HepG2 (cell line): ENCODE measurements at regions not wholly inside any gene's neighbourhood (a gene's known extent, or its start where the extent isn't known, plus 50 kb on each side); places are given as distances from the start of the nearest gene placed in this dataset.

ENCODE experiments used
- ATAC-seq: fragments of 200-7000 bp; cut with Tn5 transposase; 3 replicates; pipeline ENCODE4 v1.9.1; 2020; ENCODE audit warnings: mild to moderate bottlenecking, moderate library complexity
- BruUV-seq: library from RNA; stranded (reverse); fragments of 400-500 nt; replicated peaks from 2 replicates; lab custom pipeline; 2021; lab: Mats Ljungman, UMichigan
- CTCF ChIA-PET: fragments of 300-600 bp; formaldehyde crosslinking; extraction: SDS; loops from one replicate; lab custom pipeline; 2021; ENCODE audit warnings: low total read pairs, inconsistent platforms, low intra/inter-chr PET ratio; lab: Yijun Ruan, JAX
- POLR2A ChIA-PET: fragments of 350-600 bp; sonication (Branson Sonifier 250); formaldehyde crosslinking; loops from one replicate; lab custom pipeline; 2020; ENCODE audit warnings: antibody characterized with exemption, inconsistent platforms; lab: Yijun Ruan, JAX
- DNase-seq: peaks from one replicate; pipeline ENCODE4 v3.0.0-alpha.2; 2015; ENCODE audit warnings: low spot score
- FAIRE-seq: peaks from 3 replicates; lab custom pipeline; 2011; peaks lifted over from hg19 to GRCh38; lab: Jason Lieb, UNC
- H2AFZ ChIP-seq: one replicate; pipeline ENCODE4 v1.6.1; 2011; ENCODE audit warnings: low read length, inconsistent platforms
- H3K27ac ChIP-seq: fragments of 300-600 bp; 3 replicates; pipeline ENCODE4 v1.8.0; 2011; ENCODE audit warnings: mixed run types, mild to moderate bottlenecking, mixed read lengths, low read length, inconsistent platforms; ENCODE audit not compliant: insufficient read depth; ENCODE audit errors: extremely low read length
- H3K27me3 ChIP-seq, 2 experiments: fragments of 200-600 bp in 1 of 2; 2 replicates in 1 of 2; 3 replicates in 1 of 2; pipeline versions ENCODE4 v1.6.0 to v1.8.0; 2011; ENCODE audit warnings: low read length in 2 of 2, mild to moderate bottlenecking in 2 of 2, moderate library complexity in 2 of 2, inconsistent platforms in 1 of 2; ENCODE audit not compliant: insufficient read depth in 2 of 2, control insufficient read depth in 1 of 2
- H3K36me3 ChIP-seq, 2 experiments: fragments of 200-600 bp in 1 of 2; replicated peaks in 1 of 2; 2 replicates in 1 of 2; 3 replicates in 1 of 2; pipeline versions ENCODE4 v1.5.1 to v1.8.0; 2011; ENCODE audit warnings: low read length in 2 of 2, inconsistent platforms in 1 of 2; ENCODE audit not compliant: insufficient read depth in 2 of 2, control insufficient read depth in 1 of 2
- H3K4me1 ChIP-seq: 2 replicates; pipeline ENCODE4 v1.5.1; 2012; ENCODE audit warnings: low read length, inconsistent platforms; ENCODE audit not compliant: insufficient read depth
- H3K4me2 ChIP-seq: 2 replicates; pipeline ENCODE4 v1.6.0; 2011; ENCODE audit warnings: low read depth, low read length, inconsistent platforms
- H3K4me3 ChIP-seq, 3 experiments: fragments of 200-600 bp in 1 of 3; sonication (generic), shearing (Covaris generic) in 1 of 3; replicated peaks in 1 of 3; 2 replicates each; pipeline ENCODE4 v1.5.1; 2011 to 2016; ENCODE audit warnings: low read length in 3 of 3, inconsistent platforms in 2 of 3, low read depth in 2 of 3, mild to moderate bottlenecking in 2 of 3, control low read depth in 1 of 3, mixed read lengths in 1 of 3; ENCODE audit not compliant: insufficient read depth in 1 of 3
- H3K79me2 ChIP-seq: one replicate; pipeline ENCODE4 v1.6.1; 2011; ENCODE audit warnings: low read length, inconsistent platforms; ENCODE audit not compliant: insufficient read depth
- H3K9ac ChIP-seq: 2 replicates; pipeline ENCODE4 v1.6.0; 2011; ENCODE audit warnings: mild to moderate bottlenecking, low read depth, low read length, inconsistent platforms; ENCODE audit not compliant: insufficient read depth
- H3K9me3 ChIP-seq: 2 replicates; pipeline ENCODE4 v1.5.1; 2012; ENCODE audit warnings: mild to moderate bottlenecking, low read length
- H4K20me1 ChIP-seq: 2 replicates; pipeline ENCODE4 v1.6.0; 2011; ENCODE audit warnings: inconsistent platforms, mild to moderate bottlenecking, low read length, moderate library complexity; ENCODE audit not compliant: insufficient read depth
- CBFB ChIP-seq: sonication (generic); formaldehyde crosslinking; IDR thresholded peaks from 2 replicates; pipeline ENCODE4 v1.4.0; 2020; ENCODE audit warnings: missing genetic modification reagents
- HIC2 ChIP-seq: sonication (generic); formaldehyde crosslinking; IDR thresholded peaks from 2 replicates; pipeline ENCODE4 v1.9.0; 2022; ENCODE audit warnings: low read depth, missing genetic modification reagents
- HOXD1 ChIP-seq: sonication (generic); formaldehyde crosslinking; IDR thresholded peaks from 2 replicates; pipeline ENCODE4 v1.5.0; 2020; ENCODE audit warnings: missing genetic modification reagents
- JUNB ChIP-seq: sonication (generic); formaldehyde crosslinking; IDR thresholded peaks from 2 replicates; pipeline ENCODE4 v1.8.0; 2022; ENCODE audit warnings: missing genetic modification reagents, mild to moderate bottlenecking, borderline replicate concordance
- REL ChIP-seq: sonication (generic); formaldehyde crosslinking; conservative IDR thresholded peaks from 2 replicates; pipeline ENCODE4 v1.8.0; 2022; ENCODE audit warnings: mild to moderate bottlenecking, missing genetic modification reagents, moderate library complexity
- TEF ChIP-seq: sonication (generic); formaldehyde crosslinking; IDR thresholded peaks from 2 replicates; pipeline ENCODE4 v1.5.0; 2020; ENCODE audit warnings: missing genetic modification reagents
- ZFAT ChIP-seq: sonication (generic); formaldehyde crosslinking; conservative IDR thresholded peaks from 2 replicates; pipeline ENCODE4 v1.8.1; 2023; ENCODE audit warnings: missing genetic modification reagents, inconsistent platforms
- ZNF788 ChIP-seq: sonication (generic); formaldehyde crosslinking; IDR thresholded peaks from 2 replicates; pipeline ENCODE4 v1.5.0; 2020; ENCODE audit warnings: mild to moderate bottlenecking, missing genetic modification reagents, borderline replicate concordance
- WGBS: methylation state at CpG from one replicate; pipeline ENCODE4 v1.1.6; 2017; ENCODE audit warnings: low lambda C conversion rate; 5-methylcytosine and 5-hydroxymethylcytosine counted together
- in situ Hi-C: cut with HindIII; loops from 2 replicates; pipeline ENCODE4 v1.10.0; 2017; ENCODE audit warnings: low pct_unique_long_range_greater_than_20kb; ENCODE audit not compliant: extremely low pct_ligation_motif_present
- intact Hi-C: fragments of 100-400 bp; cut with micrococcal nuclease; formaldehyde crosslinking; loops from one replicate; pipeline ENCODE4 v1.10.0; 2022; ENCODE audit not compliant: unreplicated experiment

DNA sequence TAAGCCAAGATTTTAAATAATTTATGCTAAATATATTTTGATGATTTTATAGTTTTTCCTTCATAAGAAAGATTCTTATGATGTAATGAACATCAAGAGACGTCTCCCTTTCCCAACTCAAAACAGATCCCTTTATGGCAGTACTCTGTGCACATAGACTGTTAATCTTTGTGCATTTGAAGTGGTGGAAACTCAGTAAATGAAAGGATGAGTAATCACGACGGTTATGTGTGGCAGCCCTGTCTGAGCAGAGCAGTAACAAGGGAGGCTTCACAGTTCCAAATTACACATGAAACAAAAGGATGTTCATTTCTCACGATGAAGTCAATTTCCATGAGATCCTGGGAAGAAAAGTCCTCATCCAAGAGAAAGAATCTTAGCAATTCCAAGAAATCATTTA, 498.1 kb downstream of the KLF5 start:
- H3K27me3 ChIP-seq = peaks cover 0 to 5% of the 10 kb centered on the region in 2 experiments; a peak in 1 of 5 replicates
- H3K4me2 ChIP-seq = no peak overlapping the region
- POLR2A ChIA-PET = no interaction called here
- no peaks in the 10 kb centered on the region for H3K79me2 ChIP-seq
- ATAC-seq = no peak
- in situ Hi-C loops = no loop called here
- WGBS = 19% methylated on average over 4 of the region's 4 CpGs
- H3K36me3 ChIP-seq = no peaks in the 10 kb centered on the region
- H3K9ac ChIP-seq = no peak overlapping the region
- intact Hi-C loops = no loop called here
- no peak for DNase-seq
- H4K20me1 ChIP-seq = no peaks in the 10 kb centered on the region
- H3K27ac ChIP-seq = no peak overlapping the region
- FAIRE-seq = no peak
- TF ChIP-seq HIC2 (CRISPR knock-in tag) (no peak), JUNB (CRISPR knock-in tag) (no peak), ZFAT (CRISPR knock-in tag) (no peak), TEF (CRISPR knock-in tag) (no peak), HOXD1 (CRISPR knock-in tag) (no peak), CBFB (no peak), REL (no peak), ZNF788 (CRISPR knock-in tag) (no peak)
- no peak overlapping the region for H2AFZ ChIP-seq
- no peaks in the 10 kb centered on the region for H3K4me1 ChIP-seq
- H3K4me3 ChIP-seq = no peak overlapping the region
- BruUV-seq = no TSS peak
- CTCF ChIA-PET = no interaction called here
- no peaks in the 10 kb centered on the region for H3K9me3 ChIP-seq
